ENCODE measurements at regions not wholly inside any gene's neighbourhood (a gene's known extent, or its start where the extent isn't known, plus 50 kb on each side); places are given as distances from the start of the nearest gene placed in this dataset.

DNA sequence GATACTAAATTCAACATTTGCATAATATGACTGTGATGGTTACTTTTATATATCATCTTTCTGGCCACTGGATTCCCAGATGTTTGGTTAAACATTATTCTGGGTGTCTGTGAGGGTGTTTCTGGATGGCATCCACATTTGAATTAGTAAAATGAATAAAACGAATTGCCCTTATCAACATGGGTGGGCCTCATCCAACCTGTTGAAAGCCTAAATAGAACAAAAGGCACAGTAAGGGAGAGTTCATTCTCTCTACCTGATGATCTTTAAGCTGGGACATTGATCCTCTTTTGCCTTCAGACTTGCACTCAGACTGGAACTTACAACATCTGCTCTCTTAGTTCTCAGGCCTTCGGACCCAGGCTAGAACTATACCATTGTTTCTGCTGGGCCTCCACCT, 57.6 kb downstream of the CD24 start:
- TF ChIP-seq, protein P1, sequence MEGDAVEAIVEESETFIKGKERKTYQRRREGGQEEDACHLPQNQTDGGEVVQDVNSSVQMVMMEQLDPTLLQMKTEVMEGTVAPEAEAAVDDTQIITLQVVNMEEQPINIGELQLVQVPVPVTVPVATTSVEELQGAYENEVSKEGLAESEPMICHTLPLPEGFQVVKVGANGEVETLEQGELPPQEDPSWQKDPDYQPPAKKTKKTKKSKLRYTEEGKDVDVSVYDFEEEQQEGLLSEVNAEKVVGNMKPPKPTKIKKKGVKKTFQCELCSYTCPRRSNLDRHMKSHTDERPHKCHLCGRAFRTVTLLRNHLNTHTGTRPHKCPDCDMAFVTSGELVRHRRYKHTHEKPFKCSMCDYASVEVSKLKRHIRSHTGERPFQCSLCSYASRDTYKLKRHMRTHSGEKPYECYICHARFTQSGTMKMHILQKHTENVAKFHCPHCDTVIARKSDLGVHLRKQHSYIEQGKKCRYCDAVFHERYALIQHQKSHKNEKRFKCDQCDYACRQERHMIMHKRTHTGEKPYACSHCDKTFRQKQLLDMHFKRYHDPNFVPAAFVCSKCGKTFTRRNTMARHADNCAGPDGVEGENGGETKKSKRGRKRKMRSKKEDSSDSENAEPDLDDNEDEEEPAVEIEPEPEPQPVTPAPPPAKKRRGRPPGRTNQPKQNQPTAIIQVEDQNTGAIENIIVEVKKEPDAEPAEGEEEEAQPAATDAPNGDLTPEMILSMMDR (IDR thresholded peaks at IDR 0.05), result no peak
- no peak for TF ChIP-seq POLR2A (IDR thresholded peaks at IDR 0.05)

Measured in esophagus squamous epithelium (tissue), 4 donors.